ENCODE measurements at regions not wholly inside any gene's neighbourhood (a gene's known extent, or its start where the extent isn't known, plus 50 kb on each side); places are given as distances from the start of the nearest gene placed in this dataset.

DNA sequence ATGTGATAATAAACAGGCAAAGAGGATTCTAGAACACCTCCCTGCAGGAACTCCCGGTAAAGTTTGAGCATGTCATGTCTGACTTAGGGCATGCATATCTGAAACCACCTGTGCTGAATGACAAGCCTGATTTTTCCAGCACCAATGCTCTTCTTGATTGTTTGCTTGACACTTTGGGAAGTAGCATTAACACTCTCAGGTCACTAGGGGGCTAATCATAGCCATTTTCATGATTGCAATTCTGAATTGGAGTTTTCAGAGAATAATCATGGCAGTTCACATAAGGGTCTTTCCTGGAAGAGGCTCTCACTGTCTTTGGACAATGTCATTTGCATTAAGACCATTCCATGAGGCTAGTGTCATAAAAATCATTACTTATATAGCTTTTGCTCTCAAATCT, 234.4 kb upstream of the MTNR1B start:
- H3K4me1 ChIP-seq: no peaks in the 10 kb centered on the region
- H3K27me3 ChIP-seq: no peaks in the 10 kb centered on the region
- no peak overlapping the region for H3K4me3 ChIP-seq
- H3K36me3 ChIP-seq: no peaks in the 10 kb centered on the region
- no peak for ATAC-seq (ENCODE audit: low FRiP score in 2 of 2)
- 72 to 77% methylated on average over 1 of the region's 1 CpG for WGBS, 2 donors
- DNase-seq: no peak
- TF ChIP-seq POLR2AphosphoS5 (IDR thresholded peaks at IDR 0.05) (no peak), POLR2A (IDR thresholded peaks at IDR 0.05) (no peak), EP300 (IDR thresholded peaks at IDR 0.05) (no peak)
- TF ChIP-seq, protein P1, sequence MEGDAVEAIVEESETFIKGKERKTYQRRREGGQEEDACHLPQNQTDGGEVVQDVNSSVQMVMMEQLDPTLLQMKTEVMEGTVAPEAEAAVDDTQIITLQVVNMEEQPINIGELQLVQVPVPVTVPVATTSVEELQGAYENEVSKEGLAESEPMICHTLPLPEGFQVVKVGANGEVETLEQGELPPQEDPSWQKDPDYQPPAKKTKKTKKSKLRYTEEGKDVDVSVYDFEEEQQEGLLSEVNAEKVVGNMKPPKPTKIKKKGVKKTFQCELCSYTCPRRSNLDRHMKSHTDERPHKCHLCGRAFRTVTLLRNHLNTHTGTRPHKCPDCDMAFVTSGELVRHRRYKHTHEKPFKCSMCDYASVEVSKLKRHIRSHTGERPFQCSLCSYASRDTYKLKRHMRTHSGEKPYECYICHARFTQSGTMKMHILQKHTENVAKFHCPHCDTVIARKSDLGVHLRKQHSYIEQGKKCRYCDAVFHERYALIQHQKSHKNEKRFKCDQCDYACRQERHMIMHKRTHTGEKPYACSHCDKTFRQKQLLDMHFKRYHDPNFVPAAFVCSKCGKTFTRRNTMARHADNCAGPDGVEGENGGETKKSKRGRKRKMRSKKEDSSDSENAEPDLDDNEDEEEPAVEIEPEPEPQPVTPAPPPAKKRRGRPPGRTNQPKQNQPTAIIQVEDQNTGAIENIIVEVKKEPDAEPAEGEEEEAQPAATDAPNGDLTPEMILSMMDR (IDR thresholded peaks at IDR 0.05): peak in 2 of 6 experiments; percentile 7 to 9
- no peak overlapping the region for H3K27ac ChIP-seq
- no peaks in the 10 kb centered on the region for H3K9me3 ChIP-seq

DNA sequence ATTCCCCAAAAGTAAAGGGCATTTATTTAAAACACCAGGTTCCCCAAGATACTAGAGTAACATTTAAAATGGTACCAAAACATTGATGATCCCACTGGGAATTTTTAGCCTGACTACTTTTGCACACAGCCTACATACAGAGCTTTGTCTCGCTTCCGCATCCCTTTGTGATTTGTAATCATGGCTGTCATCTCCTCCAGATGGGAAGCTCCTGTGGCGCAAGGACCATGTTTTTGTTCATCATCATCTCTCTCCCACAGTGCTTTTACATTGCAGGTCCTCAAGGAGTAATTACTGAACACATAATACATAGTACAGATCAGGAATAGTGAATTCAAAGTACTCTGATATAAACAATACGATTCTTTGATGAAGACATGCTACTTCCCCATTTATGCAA, 231.2 kb upstream of the MTNR1B start:
- TF ChIP-seq EP300 (IDR thresholded peaks at IDR 0.05) (no peak), POLR2A (IDR thresholded peaks at IDR 0.05) (no peak), POLR2AphosphoS5 (IDR thresholded peaks at IDR 0.05) (no peak)
- TF ChIP-seq, protein P1 (IDR thresholded peaks at IDR 0.05): no peak
- Histone ChIP-seq H3K27ac (no peak overlapping the region), H3K4me3 (no peak overlapping the region), H3K9me3 (no peaks in the 10 kb centered on the region), H3K36me3 (no peaks in the 10 kb centered on the region), H3K27me3 (no peaks in the 10 kb centered on the region), H3K4me1 (no peaks in the 10 kb centered on the region)
- DNase-seq (no peak), ATAC-seq (ENCODE audit: low FRiP score in 2 of 2) (no peak)
- 88 to 92% methylated on average over 4 of the region's 4 CpGs for WGBS, 2 donors

DNA sequence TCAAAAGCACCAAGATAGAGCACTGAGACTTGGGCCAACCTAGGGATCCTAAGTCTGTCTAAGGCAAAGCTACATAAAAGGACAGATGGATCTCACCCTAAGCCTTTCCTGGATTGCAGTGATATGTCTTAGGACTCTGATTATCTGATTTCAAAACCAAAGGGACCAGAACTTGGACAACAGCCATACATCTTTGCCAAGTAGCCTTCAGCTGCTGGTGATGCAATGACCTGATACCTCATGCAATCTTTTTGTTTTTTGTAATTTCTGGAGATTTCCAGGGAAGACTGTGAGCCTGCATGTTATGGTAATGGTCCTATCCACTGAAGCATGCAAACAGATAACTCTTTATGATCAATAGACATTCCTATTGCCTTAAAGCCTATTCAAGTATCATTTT, 230.4 kb upstream of the MTNR1B start:
- Histone ChIP-seq H3K27me3 (no peaks in the 10 kb centered on the region), H3K4me3 (no peak overlapping the region), H3K36me3 (no peaks in the 10 kb centered on the region), H3K4me1 (no peaks in the 10 kb centered on the region), H3K27ac (no peak overlapping the region), H3K9me3 (no peaks in the 10 kb centered on the region)
- peak in 1 of 2 donors; percentile 56 for ATAC-seq (ENCODE audit: low FRiP score in 2 of 2)
- no peak for DNase-seq
- TF ChIP-seq POLR2A (IDR thresholded peaks at IDR 0.05) (no peak), POLR2AphosphoS5 (IDR thresholded peaks at IDR 0.05) (peak in 1 of 2 donors; percentile 22)

DNA sequence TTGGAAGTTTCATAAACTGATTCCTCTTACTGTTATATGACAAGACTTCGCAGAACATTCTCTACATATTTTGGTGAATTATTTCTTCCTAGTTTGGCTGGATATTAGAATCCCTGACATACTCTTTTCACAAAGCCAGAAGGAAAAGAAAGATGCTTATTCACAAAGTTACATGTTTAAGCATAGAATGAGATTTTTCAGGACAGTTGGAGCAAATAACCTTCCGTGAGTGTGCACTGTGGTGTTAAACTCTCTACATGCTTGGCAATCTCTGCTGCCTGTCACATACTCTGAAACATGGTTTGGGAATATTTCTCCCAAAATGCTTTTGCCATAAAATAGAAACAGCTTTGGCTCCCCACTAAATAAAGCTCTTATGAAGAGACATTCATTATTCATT, 230.0 kb upstream of the MTNR1B start:
- no peaks in the 10 kb centered on the region for H3K27me3 ChIP-seq
- 67 to 72% methylated on average over 2 of the region's 2 CpGs for WGBS, 2 donors
- no peak for ATAC-seq (ENCODE audit: low FRiP score in 2 of 2)

DNA sequence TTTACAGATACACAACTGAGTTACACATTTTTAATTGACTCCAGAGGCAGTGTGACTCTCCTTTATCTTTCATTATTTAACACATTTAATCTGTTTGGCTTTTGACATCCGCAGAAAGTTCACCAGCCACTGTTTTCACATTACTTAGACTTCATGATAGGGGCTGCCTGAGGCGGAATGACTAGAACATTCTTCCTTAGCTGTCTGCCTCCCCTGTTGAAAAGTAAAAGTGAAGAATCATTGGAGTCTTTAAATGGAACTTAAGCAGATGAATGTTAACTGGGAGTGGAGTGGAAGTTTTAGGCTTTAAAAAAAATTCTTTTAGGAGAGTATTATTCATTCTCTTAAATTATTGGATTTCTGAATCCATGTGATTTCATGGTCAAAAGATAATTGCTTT, 229.2 kb upstream of the MTNR1B start:
- DNase-seq: no peak
- TF ChIP-seq POLR2AphosphoS5 (IDR thresholded peaks at IDR 0.05) (no peak), EP300 (IDR thresholded peaks at IDR 0.05) (no peak)
- TF ChIP-seq, protein P1 (IDR thresholded peaks at IDR 0.05): no peak
- no peaks in the 10 kb centered on the region for H3K4me1 ChIP-seq
- H3K9me3 ChIP-seq: no peaks in the 10 kb centered on the region
- no peak for ATAC-seq (ENCODE audit: low FRiP score in 2 of 2)
- no peaks in the 10 kb centered on the region for H3K27me3 ChIP-seq
- 87 to 91% methylated on average over 2 of the region's 2 CpGs for WGBS, 2 donors
- H3K4me3 ChIP-seq: no peak overlapping the region
- no peaks in the 10 kb centered on the region for H3K36me3 ChIP-seq
- no peak overlapping the region for H3K27ac ChIP-seq

More for the DNA sequence above, 230.0 kb upstream of the MTNR1B start:
- no peak for DNase-seq
- Histone ChIP-seq H3K36me3 (no peaks in the 10 kb centered on the region), H3K27ac (no peak overlapping the region), H3K4me3 (no peak overlapping the region), H3K4me1 (no peaks in the 10 kb centered on the region), H3K9me3 (no peaks in the 10 kb centered on the region)
- TF ChIP-seq EP300 (IDR thresholded peaks at IDR 0.05) (no peak), POLR2AphosphoS5 (IDR thresholded peaks at IDR 0.05) (no peak), POLR2A (IDR thresholded peaks at IDR 0.05) (no peak)
- TF ChIP-seq, protein P1 (IDR thresholded peaks at IDR 0.05): no peak

All from upper lobe of left lung (tissue), 6 donors.